Mammary epithelial cell (primary cell): ENCODE measurements at regions not wholly inside any gene's neighbourhood (a gene's known extent, or its start where the extent isn't known, plus 50 kb on each side); places are given as distances from the start of the nearest gene placed in this dataset.

Experiments
- CTCF ChIP-seq, 2 donors: IDR thresholded peaks in 1 of 2; conservative IDR thresholded peaks in 1 of 2; 2 replicates each; pipeline ENCODE4 v1.5.1; 2011 to 2012; ENCODE audit warnings: inconsistent platforms in 2 of 2, low read length in 2 of 2, mild to moderate bottlenecking in 2 of 2, control low read depth in 1 of 2, low read depth in 1 of 2; ENCODE audit not compliant: insufficient read depth in 1 of 2; ENCODE audit errors: extremely low read depth in 1 of 2
- EZH2 ChIP-seq: IDR thresholded peaks from 2 replicates; pipeline ENCODE4 v1.6.1; 2012; ENCODE audit warnings: low read length, inconsistent platforms, borderline replicate concordance

DNA sequence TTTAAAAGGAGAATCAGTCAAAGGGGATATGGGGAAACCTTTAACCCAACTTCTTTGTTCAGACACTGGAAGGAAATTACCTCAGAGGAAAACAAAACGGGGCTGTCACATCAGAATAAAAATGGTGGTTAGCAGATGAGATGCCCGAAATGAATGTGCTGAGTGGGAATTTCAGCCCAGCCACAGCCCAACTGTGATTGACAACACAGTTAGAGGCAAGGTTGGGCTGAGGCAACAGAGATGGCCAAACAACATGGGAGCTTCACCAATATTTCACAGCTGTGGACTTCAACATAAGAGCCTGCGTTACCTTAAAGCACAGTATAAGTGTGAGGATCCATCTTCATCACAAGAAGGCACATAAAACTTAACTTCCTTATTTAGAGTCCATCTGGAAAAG lies 133.5 kb upstream of the PTPRZ1 start:
- TF ChIP-seq CTCF (conservative IDR thresholded peaks at IDR 0.05 in 1 of 2, IDR thresholded peaks at IDR 0.05 in 1 of 2; ENCODE audit: extremely low read depth in 1 of 2, insufficient read depth in 1 of 2, low read depth in 1 of 2, low read length in 2 of 2), result no peak
- no peak for TF ChIP-seq EZH2
